COLO829 (cell line): ENCODE measurements at regions not wholly inside any gene's neighbourhood (a gene's known extent, or its start where the extent isn't known, plus 50 kb on each side); places are given as distances from the start of the nearest gene placed in this dataset.
A peak's percentile ranks its signal among the peaks of the same experiment; 100 is the strongest.
"Not testable (repeated sequence)": the region's sequence is repeated elsewhere in the genome, so short reads cannot be mapped to it uniquely, and the experiment has no call there.

Experiments
- DNase-seq: peaks from one replicate; pipeline ENCODE4 v3.0.0; 2012; ENCODE audit warnings: low spot score

DNA sequence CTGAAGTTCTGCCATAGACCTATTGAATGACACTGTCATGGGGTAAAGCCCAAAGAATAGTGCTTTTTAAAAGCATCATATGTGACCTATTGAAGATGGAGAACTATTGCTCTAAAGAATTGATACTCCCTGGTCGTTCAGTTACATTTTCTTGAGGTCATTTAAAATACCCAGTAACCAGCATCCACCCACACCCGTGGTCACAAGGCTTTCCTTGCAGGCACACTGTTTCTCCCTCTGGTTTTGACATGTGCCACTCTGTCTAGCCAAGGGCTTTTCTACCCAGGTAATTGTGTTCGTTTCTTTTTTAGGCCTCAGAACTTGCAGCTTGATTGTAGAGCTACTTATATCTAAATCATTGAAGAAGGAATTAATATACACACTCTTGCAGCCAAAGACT lies 68.3 kb upstream of the LYZL2 start:
- no peak for DNase-seq

DNA sequence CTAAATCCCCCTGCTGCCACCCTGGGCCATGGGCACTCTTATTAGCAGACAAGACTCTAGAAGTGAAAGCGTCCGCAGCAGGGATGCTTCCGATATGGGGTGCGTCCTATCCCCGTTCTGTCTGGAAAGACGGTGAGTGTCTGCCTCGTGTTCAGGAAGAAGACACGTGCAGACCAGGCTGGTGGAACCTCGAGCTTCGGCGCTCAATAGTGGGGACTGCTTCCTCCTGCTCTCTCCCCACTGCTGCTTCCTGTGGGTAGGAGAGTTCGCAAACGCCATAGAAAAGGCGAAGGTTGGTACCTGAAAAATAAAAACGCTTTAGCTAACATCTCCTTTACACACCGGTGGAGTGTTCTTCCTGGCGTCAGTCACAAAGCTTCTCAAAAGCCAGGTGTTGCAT lies 67.7 kb upstream of the LYZL2 start:
- DNase-seq, result not testable (repeated sequence)

DNA sequence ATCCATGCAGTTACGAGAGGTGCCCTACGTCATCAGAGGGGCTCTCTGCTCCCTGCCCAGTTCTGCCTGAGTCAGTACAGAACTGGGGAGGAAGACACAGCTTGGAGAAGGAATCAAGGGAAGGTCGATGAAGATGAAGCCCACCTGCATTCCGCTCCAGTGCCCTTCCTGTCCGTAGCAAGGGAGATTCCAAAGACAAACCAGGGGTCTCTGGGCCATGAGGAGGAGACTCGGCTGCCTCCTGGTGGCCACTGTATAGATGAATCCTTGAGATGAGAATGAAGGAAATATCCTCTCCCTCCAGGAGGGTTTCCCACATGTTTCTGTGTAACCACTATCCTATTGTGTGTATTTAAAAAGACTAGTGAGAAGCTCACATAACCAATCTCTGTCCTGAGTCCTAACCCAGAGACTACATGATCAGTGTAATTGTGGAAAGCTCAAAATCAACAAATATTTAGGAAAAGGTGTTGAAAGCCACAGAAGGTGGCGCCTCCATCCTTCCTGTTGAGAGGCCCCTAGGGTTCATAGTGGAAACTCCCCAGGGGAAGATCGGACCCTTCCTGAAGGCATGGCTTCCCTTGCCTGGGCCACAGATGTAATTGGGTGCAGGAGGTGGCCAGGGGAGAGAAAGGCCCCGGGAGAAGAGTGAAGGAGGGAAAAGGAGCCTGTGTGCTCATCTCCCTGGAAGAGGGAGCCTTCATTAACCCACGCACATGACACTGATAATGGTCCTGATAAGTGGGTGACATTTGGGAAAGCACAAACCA lies 67.0 kb upstream of the LYZL2 start:
- DNase-seq, result not testable (repeated sequence)

DNA sequence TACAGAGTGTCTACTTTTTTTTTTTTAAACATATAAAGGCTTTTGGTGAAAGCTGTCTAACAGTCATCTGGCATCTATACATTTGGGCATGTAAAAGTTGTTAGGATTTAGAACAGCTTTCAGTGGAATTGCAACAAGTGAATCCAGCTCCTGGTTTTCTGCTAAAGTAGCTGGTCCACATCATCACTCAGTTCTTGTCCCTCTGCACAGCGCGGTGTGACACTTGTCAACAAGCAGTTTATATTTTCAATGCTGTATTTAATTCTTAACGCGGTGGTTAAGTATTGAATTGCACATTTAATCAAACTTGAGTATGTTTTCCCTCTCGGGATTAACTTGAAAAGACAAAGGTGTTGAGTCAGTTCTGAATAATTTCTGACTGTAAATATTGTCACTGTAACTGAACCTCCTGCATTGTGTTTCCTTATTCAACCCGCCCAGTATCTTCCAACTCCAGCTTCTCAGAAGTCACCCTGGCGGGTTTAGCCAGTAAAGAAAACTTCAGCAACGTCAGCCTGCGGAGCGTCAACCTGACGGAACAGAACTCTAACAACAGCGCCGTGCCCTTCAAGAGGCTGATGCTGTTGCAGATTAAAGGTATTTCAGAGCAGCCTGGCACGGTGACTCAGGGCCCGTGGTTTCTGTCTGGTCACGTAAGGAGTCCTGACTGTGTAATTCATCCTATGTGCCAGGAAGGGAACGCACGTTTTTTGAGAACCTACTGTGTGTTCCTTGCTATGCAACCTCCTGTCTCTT lies 66.1 kb upstream of the LYZL2 start:
- not testable (repeated sequence) for DNase-seq

DNA sequence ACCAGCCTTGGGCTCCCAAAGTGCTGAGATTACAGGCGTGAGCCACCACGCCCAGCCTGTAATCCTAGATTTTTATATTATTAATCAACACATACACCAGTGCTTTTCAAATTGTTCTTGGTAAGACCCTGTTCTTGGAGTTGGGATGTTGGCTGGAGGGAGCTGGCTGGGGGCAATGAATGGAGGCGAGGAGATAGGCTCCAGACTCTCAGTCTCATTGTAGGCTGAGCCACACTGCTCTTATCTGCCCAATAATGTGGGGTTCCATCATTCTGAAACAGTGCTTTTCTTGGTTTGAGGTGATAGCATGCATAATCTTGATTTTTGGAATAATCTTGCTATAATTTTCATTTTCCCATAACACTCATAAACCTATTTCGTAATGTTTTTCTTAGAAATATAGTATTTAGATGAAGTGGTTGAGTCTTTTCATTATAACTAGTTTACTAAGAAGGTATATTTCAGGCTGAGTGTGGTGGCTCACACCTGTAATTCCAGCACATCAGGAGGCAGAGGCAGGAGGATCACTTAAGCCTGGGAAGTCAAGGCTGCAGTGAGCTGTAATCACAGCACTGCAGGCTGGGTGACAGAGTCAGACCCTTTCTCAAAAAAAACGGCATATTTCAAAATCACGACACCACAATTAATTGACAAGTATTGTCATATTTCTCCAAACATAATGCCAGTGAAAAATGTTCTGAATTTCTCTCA lies 65.1 kb upstream of the LYZL2 start:
- DNase-seq, result no peak

DNA sequence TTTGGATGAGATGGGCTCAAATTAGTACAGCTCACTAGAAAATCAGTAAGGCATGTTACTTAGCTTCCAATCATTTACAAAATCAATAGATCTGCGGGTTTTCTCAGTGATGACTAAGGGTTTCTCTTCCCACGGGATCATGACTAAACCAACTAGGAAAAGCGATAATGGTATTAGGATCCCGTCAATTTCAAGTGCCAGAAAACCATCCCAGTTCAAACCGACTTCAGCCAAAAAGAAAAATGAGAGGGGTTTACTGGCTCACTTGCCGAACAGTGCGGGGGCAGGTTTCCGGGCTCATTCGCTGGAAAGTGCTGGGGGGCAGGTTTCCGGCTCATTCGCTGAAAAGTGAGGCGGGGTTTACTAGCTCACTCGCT lies 62.1 kb upstream of the LYZL2 start:
- DNase-seq, result no peak

DNA sequence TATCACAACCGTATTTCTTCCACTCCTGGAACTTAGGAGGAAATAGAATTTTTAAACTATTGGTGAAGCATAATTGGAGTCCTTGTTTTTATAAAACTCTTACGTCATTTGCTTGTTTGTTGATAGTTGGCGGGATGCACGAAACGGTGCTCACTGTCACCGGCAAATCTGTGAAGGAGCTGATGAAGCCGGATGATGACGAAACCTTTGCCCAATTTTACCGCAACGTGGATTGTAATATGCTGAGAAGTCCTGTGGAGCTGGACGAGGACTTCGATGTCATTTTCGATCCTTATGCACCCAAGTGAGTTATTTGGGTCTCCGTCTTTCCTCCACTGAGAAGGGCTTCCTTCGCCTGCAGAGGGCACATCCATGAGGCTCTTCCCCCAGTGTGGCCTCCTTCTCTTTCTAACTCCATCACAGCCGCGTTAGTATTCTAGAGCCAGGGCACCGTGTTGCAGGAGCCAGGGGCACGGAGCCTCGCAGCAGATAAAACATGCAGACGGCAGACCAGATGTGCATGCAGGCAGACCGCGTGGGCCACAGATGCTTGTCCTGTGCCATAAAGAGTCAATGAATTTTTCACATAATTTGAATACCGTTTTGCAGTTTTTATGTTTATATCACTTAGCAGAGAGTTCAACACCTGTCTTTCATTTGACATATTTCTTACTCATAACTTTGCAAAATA lies 61.5 kb upstream of the LYZL2 start:
- not testable (repeated sequence) for DNase-seq

DNA sequence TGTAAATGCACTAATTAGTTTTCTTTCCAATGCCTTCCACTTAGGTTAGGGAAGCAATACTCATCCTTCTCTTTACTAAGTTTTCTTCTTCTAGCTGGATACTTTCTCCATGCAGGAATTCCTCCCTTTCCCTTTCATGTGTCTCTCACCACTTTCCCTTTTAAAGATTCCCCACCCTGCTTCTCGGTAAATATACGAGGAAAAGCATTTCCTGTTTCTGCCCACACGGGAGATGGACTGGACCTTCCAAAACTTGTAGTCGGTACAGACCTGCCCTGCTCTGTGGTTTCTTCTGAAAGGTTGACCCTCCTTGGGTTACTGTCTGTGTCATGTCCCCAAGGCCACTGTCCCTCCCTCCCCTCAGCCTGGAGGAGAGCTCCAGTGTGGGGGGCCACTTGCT lies 58.9 kb upstream of the LYZL2 start:
- no peak for DNase-seq

DNA sequence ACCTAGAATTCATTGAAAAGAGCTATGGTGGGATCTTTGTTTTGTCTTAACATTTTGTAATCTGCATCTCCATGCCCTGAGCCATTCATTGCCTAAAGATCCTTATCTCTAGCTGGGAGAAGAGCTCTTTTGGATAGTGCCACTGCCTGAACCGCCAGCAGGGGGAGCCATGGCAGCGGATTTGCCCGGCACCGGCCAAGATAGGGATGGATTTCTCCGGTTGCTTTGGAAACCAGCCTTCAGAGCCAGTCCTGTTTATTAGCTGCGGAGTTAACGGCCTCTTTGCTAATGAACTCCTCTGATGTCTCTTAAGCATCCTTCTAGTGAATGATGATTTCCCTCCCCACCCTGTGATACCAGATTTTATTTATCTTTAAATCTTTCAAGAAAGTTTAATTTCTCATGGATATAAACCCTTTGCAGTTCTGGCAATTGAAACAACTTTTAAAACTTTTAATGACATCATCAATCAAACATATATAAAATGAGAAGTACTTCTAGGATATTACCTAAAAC lies 58.2 kb upstream of the LYZL2 start:
- DNase-seq, result peak; percentile 62

DNA sequence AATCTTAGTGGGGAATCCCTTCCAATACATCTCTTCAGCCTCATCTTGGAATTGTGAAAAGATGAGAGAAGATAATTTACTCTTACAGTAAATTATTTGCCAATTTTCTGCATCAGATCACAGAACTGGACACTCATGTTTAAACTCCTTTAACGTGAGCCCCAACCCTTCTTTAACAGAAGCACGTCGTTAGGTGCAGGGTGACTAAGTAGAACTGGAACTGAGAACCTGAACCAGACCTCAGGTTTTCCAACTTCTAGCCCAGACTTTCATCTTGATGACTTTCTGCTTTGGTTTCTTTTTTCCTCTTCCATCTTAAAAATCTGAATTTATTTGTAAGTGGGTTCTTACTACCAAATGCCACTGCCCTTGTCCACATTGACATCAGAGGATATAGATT lies 57.2 kb upstream of the LYZL2 start:
- DNase-seq, result no peak

DNA sequence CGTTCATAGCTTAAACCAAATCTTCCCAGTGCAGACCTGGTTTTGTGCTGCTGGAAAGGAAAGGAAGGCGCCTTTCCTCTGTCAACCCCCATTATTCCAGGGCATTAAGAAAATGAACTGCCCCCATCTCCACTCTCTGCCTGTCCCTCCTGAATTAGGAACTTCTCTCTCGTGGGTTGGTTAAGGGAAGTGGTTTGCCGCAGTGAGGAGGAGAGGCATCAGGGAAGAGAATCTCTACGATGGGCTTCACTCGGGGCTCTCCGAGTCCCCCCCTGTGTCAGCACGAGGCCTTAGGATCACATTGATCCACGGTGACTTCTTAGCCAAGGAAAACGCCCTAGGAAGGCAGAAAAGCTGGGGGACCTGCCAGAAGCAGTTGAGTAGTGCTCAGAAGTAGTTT lies 53.9 kb upstream of the LYZL2 start:
- DNase-seq, result no peak

DNA sequence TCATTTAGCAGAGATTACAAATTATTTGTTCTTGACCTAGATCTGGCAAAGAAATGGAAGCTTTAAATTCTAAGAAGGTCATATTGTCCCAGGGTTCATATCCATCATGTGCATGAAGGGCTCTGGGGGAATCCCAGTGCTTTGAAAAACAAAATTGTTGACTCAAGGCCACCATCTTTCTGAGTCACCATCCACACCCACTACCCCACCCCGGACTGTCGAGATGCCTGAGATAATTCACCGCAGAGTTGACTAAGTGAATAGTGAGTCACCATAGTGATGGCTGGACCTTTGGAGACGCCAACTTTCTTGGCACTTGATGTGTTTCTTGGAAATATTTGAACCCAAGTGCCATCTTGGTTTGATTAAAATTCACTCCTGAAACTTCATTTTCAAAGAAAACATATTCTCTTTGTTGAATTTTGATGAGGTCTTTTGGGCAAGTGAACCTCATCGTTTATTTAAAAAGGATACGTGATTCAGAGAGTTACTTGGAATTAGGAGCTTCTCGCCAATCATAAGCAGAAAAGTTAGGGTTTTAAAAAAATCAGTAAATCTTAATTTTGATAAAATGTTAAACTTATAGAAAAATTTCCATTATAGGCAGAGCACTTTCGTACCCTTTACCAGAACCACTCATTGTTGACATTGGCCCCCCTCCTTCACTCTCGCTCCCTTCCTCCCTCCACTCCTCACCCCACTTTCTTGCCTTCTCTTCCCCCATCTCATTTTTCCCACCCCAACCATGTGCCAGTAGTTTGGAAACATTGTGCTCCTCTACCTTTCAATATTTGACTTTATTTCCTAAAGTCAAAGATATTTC lies 53.0 kb upstream of the LYZL2 start:
- DNase-seq, result peak; percentile 67

DNA sequence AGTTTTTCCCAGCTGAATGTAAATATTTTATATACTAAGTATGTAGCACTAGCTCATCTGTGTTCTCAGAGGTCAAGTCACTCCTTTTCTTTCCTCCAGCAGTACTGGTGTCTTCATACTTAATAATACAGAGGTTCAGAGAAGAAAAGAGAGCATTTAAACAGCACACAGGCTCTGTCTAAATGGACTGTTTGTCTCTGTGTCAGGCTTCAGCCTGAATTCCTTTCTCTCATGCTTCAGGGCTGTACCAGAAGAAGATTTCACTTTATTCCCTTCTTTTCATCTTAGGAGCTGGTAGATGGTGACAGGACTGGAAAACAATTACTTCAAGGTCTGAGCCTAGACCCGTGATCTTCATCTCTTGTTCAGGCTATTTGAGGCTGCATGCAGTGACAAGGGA lies 51.4 kb upstream of the LYZL2 start:
- peak; percentile 42 for DNase-seq
